GM18526 (cell line): ENCODE measurements at regions not wholly inside any gene's neighbourhood (a gene's known extent, or its start where the extent isn't known, plus 50 kb on each side); places are given as distances from the start of the nearest gene placed in this dataset.

Source experiments
- POLR2A ChIP-seq: IDR thresholded peaks from 3 replicates; pipeline ENCODE4 v1.6.1; 2011; ENCODE audit not compliant: insufficient read length; ENCODE audit errors: extremely low read depth

DNA sequence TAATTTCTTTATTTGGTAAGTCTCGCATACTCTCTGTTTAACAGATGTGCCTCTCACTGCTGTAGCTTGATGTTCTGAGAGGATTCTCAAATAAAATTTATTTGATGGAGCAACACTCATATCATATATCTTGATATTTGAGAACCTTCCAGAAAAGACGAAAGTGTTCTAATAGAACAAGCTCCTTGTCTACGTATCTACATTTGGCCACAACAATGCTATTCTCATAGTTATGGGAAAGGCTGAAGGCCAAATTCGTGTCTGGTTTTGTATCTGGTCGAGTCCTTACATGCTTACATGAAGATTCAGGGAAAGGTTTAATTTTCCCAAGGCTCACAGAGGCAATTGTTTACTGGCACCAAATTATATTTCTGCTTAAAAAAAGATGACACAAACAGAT lies 186.7 kb upstream of the SLC38A2 start:
- TF ChIP-seq POLR2A = no peak

DNA sequence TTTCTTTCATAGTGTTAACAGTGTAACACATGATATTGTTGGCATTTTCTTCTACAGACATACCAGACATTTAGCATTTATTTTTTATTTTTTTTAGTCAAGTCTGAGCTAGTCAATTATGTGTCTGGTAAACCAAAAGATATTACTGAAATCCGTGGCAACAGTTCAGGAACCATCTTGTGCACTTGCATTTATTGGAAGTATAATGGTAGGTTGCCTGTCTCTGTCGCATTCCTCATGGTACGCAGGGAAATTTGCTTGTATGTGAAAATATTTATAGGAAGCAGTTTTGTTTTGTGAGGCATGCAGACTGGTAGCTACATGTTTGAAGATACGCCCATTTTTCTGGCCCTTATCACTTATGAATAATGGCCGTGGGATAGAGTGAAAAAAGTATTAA lies 186.1 kb upstream of the SLC38A2 start:
- no peak for TF ChIP-seq POLR2A

DNA sequence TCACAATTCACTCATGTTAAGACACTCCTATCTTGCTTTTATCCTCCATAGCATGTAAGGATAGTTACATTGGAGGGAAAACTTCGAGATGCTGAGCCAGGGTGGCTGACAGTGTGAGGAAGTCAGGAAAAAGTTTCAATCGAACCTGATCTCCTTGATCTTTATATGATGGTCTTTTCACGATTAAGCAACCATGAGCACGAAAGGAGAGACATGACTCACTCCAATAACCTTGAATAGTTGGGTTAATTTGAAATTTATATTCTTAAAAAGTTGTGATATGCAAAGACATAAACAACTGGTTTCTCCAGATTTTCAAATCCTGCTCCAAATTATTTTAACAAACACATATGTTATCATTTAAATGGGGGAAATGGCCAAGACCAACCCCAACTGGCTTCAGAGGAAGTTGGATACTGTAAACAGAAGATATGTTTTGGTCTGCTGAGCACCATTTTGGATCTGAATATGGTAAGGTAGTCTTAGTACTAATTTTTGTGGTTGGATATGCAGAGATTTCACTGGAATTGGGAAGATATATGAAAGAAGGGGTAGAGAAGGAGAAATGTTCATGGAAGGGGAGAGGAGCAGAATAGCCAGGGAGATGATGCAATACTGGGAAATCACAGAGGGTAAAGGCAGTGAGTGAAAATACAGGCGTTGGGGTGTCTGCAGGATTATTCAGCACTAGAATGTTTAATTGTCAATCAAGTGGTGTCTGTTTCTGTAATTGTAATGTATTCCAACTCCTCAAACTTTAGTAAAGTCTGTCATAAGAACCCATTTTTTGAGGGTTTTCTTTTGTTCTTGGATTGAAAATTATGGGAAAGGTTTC lies 185.2 kb upstream of the SLC38A2 start:
- TF ChIP-seq POLR2A = no peak

DNA sequence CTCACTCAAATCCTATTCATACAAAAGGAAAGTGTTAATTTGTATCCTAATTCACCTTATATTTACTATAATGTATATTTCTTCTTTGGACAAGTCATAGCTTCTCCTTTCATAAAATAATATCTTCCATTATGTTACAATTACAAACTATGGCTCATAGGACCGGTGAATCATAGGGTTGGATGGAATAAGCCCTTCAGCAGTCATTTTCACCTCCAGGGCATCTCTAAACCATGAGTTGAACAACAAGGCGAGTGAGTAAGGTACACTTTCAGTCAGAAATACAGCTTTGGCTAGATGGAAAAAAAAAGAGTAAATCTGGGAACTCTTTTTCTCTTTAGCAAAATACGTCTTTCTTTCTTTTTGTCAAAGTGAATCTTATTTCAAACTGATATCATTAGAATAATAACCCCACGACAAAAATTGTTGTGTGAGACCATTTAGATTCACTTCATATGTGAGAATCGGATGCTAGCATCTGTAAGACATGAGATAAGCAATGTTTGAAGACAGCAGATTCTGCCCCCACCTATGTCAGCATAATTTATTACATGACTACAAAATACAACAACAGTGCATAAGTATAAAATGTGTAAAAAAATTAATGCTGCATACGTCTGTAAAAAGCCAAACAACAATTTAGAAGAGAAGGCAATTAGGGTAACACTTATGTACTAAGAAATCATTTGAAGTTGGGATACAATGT lies 184.4 kb upstream of the SLC38A2 start:
- no peak for TF ChIP-seq POLR2A

DNA sequence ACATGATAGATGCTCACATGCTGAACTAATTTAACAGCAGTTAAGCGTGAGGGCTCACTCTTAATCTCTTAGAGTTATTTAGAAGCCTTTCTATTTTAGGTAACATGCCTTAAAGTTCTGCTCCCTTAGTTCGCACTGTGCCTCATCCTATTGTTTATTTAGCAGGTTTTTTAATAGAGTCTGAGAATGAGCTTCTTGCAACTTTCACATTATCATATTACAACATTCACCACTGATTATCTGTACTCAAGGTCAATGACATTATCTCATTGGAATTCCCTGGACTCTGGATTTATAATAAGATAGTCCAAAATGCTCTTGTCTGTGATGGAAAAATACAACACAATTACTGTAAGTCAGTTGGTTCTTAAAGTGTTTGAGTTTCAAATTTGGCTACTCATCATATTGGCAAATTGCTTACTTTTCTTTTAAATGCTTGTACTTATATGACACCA lies 183.6 kb upstream of the SLC38A2 start:
- TF ChIP-seq POLR2A = no peak

DNA sequence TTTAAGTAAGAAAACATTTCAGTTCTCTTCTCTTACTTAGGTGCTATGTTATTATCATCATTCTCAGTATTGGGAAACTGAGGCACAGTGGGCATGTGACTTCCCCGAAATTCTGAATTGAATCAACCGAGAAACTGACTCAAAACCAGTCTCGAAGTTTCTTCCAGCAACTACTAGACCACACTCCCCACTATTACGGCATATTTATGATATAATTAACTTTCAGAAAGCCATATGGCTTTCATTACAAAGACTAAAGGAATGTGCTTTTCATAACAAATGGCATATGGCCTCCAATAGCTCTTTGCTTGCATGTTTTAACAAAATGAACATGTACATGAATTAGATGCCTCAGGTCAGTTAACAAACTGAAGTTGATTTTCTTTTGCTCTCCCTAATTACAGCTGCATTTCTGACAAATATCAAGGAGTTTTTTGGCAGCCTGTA lies 182.9 kb upstream of the SLC38A2 start:
- no peak for TF ChIP-seq POLR2A

DNA sequence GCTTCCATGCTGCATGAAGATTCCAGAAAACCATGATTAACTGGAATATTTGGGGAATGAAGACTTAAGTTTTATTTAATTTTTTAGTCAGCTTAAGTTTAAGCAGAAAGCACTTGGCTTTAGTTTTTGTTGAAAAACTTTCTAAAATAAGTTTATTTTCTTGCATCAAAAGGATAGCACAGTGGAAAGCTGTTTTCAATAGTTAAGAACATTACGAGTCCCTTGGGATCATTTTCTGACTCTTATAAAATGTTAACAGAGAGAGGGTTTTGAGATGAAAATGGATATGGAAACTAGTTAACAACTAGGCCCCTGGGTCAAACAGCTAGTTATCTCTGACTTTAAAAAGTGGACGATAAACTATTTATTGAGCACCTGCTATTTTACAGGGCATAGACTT lies 181.9 kb upstream of the SLC38A2 start:
- no peak for TF ChIP-seq POLR2A

DNA sequence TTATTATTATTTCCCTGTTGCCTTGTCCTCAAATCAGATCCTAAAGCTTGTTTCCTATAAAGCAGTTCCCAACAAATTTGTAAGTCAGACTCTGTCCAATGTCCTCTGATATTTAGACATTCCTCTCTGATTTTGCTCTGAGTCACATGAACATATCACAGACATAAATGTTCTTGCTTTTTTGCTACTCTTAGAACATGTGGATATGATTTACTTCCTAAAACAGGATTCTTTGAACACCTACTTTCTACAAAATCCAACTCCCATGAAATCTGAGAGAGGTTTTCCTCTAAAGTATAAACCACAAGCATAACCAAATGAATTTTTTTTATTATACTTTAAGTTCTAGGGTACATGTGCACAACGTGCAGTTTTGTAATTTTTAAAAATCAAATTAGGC lies 181.3 kb upstream of the SLC38A2 start:
- TF ChIP-seq POLR2A = no peak

DNA sequence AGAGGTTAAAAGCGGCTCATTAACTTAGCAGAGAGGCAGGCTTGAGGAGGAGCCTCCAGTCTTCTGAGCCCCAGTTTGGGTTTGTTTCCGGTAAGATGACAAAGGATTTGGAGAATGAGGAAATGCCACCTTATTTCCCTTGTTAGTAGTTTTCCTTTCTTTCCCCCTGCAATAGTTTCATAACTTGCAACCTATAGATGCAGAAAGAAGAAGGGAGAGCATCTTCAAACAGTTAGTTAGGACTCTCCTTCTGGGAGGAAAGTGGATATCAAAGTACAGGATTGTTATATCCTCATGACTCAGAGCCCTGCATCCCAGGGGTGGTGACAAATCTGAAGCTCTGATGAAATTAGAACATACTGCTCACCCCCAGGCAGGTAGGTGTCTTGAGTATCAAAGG lies 180.7 kb upstream of the SLC38A2 start:
- no peak for TF ChIP-seq POLR2A

DNA sequence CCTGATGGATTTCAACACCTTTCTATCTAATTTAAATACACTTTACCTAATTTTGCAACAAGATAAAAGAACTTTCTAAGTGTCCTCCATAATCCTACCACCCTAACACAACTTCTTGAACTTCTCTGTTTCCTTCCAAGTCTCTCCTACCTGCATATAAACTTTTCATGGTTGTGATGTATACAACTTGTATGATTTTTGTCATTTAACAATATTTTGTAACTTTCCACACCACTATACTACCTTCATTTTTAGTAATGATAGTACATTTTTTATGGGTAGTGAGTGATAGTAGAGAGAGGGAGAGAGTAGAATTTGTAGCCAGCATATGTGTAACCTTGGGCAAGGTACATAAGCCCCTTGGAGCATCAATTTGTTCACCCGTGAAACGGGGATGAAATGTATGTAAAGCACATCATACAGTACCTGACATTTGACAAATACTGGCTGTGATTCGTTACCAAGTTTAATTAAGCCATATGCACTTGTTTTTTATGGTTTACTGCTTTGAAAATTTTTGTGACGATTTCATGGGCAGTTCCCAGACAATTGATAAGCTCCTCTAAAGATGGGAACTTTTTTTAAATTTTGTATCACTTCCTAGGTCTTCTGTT lies 177.8 kb upstream of the SLC38A2 start:
- no peak for TF ChIP-seq POLR2A

DNA sequence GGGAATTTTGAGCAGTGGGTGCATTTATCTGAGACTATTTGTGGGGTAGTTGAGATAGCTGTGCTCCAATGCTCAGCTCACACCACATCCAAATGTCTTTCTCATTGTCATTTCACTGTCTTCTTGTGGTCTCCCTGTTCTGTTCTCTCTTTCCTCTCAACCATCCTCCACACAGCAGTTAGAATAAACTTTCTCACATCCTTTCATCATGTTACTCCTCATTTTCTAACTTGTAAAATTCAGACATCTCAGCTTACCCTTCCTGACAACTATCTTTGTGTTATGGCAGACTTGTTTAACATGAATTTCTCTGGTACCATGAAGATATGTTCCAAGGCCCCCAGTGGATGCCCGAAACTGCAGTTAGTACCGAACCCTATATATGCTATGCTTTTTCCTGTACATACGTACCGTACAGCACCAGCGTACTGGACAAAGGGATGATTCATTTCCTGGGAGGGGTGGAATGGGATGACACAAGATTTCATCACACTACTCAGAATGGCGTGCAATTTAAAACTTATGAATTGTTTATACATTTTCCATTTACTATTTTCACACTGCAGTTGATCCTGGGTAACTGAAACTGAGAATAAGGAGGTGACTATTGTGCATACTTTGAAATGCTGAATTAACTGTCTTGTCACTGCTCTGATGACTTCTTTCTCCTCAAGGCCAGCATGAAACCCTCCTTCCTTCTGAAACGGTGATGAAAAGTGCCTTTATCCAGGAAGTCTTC lies 177.1 kb upstream of the SLC38A2 start:
- no peak for TF ChIP-seq POLR2A

DNA sequence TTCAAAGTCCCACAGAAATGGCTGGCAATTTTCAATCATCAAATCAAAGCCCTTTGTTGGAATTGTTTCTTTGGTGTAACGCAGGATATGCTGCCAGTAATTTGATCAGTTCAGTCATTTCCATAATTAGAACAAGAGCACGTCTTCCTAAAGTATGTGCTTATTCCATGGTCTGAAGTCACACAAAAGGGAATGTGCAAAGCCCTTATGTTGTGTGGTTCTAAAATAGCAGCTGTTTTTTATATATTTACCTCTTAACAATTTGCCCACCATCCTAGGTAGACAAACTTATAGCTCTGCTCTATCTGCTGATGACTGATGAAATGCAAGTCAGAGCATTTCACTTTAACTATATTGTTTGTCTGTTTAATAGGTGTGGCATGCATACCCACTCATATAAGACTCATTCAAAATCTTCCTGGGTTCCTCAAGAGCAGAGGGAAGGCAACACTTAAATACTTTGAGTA lies 176.1 kb upstream of the SLC38A2 start:
- no peak for TF ChIP-seq POLR2A

DNA sequence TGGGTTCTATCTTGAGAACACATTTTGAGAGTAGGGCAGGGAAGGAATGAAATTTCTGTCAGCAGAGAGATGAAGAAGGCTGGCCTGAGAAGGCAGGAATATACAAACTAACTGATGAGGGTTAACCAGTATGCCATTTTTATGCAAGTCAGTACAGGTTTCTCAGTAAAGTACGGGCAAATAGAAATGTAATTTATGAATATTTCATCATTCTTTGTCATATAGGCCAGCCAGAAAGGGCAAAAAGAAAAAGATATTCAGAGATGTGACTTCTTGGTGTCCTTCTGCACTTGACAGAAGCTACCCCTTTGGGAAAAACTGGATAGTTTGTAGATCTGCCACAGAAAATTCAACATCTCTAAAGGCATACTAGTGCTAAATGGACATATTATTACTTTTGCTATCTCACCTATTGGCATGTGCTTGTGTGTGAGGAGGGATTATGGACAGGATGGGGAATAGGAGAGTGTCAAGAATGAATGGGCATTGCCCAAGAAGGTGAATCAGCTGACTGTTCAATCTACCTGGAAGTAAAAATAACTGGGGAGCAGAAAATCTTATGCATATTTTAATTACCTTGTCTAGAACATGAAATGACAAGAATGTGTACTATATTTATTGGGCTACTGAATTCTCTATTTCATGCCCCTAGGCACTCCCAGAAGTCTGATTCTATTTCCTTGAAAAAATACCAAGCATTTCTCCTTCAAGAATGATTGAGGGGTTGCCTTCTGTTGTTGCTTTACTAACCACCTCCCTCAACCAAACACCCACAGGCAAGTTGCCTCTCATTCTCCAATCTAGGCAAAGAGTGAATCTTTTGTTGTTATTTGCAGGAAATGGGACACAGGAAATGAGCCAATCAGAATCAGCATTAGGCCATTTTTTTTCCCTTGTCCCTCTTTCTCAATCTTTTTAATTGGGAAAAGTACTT lies 175.1 kb upstream of the SLC38A2 start:
- TF ChIP-seq POLR2A = no peak

DNA sequence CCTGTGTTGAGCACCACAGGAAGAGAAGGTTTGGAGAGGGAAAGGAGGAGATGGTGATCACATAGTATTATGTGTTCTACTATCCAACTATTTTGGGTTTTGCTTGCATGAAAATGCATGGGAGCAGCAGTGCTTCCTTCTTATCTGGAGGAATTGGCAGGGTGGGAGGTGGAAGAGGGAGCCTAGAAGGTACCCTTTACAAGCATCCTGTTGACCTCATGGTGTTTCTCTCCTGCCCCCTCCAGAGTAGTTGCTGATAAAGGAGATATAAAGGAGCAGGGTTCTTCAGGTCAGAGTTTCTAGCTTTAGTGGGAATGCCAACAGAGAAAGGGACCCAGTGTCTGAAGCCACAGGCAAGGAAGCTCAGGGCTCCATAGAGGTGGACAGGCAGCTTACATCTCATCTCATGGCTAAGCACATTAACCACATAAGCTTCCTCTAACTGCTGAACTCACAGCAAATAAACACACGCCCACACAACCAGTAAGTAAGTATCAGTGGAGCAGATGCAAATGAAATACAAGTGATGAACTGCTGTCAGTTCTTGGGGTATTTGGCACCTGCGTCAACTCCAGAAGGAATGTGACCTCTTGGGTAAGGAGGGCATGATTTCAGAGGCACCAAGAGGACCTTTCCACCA lies 174.2 kb upstream of the SLC38A2 start:
- no peak for TF ChIP-seq POLR2A
